Adipocyte (in vitro differentiated cells): ENCODE measurements at regions not wholly inside any gene's neighbourhood (a gene's known extent, or its start where the extent isn't known, plus 50 kb on each side); places are given as distances from the start of the nearest gene placed in this dataset.

Source experiments
- DNase-seq: peaks from one replicate; pipeline ENCODE4 v3.0.0-alpha.2; 2015; ENCODE audit warnings: low read depth
- H3K27me3 ChIP-seq: replicated peaks from 2 replicates; pipeline ENCODE4 v1.7.0; 2013; ENCODE audit warnings: mild to moderate bottlenecking, low read length, moderate library complexity; ENCODE audit not compliant: control insufficient read depth, insufficient read depth
- H3K36me3 ChIP-seq: 2 replicates; pipeline ENCODE4 v1.7.0; 2013; ENCODE audit warnings: low read length, mild to moderate bottlenecking, moderate library complexity; ENCODE audit not compliant: control insufficient read depth, insufficient read depth, severe bottlenecking
- H3K4me1 ChIP-seq: 2 replicates; pipeline ENCODE4 v1.7.0; 2013; ENCODE audit warnings: mild to moderate bottlenecking, low read length, moderate library complexity; ENCODE audit not compliant: control insufficient read depth, insufficient read depth
- H3K4me3 ChIP-seq: 2 replicates; pipeline ENCODE4 v1.7.0; 2013; ENCODE audit warnings: mild to moderate bottlenecking, low read length, moderate library complexity
- H3K9ac ChIP-seq: 2 replicates; pipeline ENCODE4 v1.7.0; 2013; ENCODE audit warnings: mild to moderate bottlenecking, low read length, moderate library complexity
- H3K9me3 ChIP-seq: 2 replicates; pipeline ENCODE4 v1.7.0; 2013; ENCODE audit warnings: mild to moderate bottlenecking, low read length, moderate library complexity; ENCODE audit not compliant: control insufficient read depth

DNA sequence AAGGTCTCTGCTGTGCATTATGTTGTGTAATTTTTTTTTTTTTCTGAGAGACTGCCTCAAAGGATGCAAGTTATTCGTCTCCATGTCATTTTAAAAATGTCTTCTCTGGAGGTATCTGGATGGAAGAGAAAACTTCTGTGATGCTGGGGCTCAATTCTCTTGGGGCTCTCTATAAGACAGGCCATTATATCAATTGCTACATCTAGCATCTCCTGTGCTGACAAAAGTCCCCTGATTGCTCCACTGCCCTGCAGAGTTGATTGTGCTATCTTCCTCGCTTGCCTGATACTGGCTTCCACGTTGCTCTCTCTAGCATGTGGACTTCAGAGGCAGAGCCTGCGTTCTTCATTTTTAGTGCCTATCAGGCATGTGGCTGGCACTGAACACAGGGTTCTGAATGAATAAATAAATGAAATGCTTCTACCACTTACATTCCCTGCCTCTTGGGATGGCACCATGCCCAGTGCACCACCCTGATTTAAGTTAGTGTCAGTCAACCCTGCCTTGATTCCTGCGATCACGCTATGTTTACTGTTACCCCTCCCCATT is 1035.5 kb upstream of the EEF2KMT start:
- Histone ChIP-seq H3K36me3 (no peaks in the 10 kb centered on the region), H3K27me3 (no peaks in the 10 kb centered on the region), H3K4me3 (no peak overlapping the region), H3K4me1 (no peaks in the 10 kb centered on the region), H3K9ac (no peak overlapping the region), H3K9me3 (peaks cover 11% of the 10 kb centered on the region)
- DNase-seq: no peak

DNA sequence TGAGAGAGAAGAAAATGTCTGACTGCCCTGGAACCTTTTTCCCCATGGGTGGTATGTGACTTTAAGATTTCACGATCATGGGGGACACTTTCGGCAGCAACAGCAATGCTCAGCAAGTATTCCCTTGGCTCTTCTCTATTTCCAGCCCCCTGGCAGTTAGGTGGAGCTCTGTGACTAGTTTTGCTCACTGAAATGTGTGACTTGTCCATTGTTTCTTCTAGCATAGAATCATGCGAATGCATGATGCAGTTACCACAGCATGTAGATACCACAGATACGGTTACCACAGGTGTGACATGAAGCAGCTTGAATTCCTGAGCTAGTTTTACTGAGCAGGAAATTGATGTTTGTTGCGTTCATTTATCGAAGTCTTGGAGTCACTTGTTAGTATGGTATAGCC is 1034.5 kb upstream of the EEF2KMT start:
- Histone ChIP-seq H3K9me3 (peaks cover 11% of the 10 kb centered on the region), H3K4me3 (no peak overlapping the region), H3K4me1 (no peaks in the 10 kb centered on the region), H3K36me3 (no peaks in the 10 kb centered on the region), H3K9ac (no peak overlapping the region), H3K27me3 (no peaks in the 10 kb centered on the region)
- no peak for DNase-seq

DNA sequence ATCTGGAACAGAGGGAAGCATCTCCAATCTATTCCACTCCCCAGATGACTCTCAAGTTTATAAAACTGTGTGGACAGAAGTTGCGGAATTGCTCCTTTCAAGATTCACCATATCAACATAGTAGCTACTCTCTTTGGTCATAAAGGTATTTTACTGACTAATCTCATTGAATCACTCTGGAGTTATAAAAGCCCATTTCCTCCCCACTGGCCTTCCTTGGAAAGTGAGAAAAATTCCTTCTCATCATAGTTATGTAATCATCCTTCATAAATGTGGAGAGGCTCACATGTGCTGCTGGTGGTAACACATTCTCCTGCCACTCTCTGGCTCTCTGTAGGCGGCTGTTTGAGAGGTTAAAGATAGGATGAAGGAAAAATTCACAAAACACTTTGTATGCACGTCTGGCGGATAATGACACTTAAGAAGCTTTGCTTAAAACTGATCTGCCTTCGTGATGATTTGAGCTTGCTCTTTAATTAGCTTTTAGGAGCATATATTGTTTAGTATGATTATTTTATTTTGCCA is 1034.0 kb upstream of the EEF2KMT start:
- no peak for DNase-seq
- H3K27me3 ChIP-seq: no peaks in the 10 kb centered on the region
- no peaks in the 10 kb centered on the region for H3K36me3 ChIP-seq
- no peaks in the 10 kb centered on the region for H3K4me1 ChIP-seq
- H3K4me3 ChIP-seq: no peak overlapping the region
- peaks cover 11% of the 10 kb centered on the region for H3K9me3 ChIP-seq
- H3K9ac ChIP-seq: no peak overlapping the region

DNA sequence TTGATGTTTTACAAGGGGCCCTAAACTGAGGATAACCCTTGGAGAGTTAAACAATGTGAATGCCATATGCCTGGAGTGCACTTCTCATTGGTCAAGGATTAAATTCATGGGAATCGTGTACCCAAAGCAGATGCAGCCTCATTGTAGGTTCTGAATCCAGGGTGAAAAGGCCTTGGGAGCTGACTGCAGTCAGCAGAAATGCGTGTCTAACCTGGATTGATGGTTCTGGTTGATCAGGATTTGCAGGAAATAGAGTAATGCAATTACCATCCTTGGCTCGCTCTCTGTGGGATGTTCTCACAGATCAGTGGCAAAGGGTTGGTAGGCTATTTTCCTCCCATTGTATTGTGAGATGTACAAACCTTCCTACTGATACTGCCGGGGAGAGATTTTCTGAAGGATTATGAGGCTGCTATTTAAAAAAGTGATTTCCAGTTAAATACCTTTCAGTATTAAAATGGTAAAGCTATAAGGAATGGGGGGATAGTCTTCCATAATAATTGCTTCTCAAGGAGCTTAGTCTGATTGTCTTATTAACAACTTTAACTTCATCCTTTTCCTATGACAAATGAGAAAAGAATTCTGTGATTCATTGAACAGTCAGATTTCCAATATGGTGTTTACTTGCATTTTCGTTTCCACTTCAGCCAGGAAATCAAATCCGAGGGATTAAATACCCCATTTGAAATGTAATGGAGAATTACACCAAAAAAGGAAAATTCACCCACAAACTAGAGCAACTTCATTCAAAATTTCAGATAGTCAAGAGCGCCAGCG is 1028.1 kb upstream of the EEF2KMT start:
- Histone ChIP-seq H3K4me3 (no peak overlapping the region), H3K9ac (no peak overlapping the region), H3K36me3 (no peaks in the 10 kb centered on the region), H3K4me1 (no peaks in the 10 kb centered on the region), H3K27me3 (no peaks in the 10 kb centered on the region), H3K9me3 (peaks cover 3% of the 10 kb centered on the region)
- no peak for DNase-seq

DNA sequence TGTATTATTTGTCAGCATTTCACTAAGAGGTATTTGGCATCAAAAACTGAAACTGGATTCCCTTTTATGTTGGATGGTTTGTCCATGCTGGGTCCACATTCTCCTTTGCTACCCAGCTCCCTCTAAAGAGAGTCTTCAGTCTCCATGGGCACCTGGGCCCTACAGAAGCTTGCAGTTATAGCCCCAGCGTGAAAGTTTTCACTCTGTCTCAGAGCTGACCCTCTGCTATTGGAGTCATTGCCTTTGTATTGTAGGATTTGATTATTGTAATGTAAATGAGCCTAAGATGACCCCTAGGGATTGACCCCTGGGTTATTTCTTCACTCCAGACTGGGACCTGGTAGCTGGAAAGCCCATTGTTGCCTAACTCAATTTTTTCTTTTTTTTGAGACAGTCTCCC is 1026.5 kb upstream of the EEF2KMT start:
- Histone ChIP-seq H3K27me3 (no peaks in the 10 kb centered on the region), H3K36me3 (no peaks in the 10 kb centered on the region), H3K9ac (no peak overlapping the region), H3K9me3 (no peaks in the 10 kb centered on the region), H3K4me3 (no peak overlapping the region), H3K4me1 (no peaks in the 10 kb centered on the region)
- no peak for DNase-seq

DNA sequence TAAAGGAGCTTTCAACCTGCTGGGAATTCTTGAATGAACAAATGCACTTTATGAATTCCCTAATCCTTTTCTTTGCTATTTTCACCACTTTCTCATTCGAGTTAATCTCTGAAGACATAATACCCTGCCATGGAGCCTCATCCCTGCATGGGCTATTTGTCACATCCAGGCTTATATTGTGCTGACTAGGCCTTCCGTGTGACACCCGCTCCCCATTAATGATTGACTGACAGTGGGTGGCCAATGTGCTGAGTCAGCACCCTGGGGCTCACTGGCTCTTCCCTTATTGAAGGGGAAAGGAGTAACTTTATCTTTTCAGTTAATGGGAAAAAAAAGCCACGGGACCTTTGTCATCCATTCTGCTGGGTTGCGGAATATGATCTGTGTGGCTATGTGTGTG is 1024.8 kb upstream of the EEF2KMT start:
- H3K9ac ChIP-seq: no peak overlapping the region
- no peaks in the 10 kb centered on the region for H3K27me3 ChIP-seq
- no peaks in the 10 kb centered on the region for H3K36me3 ChIP-seq
- no peak overlapping the region for H3K4me3 ChIP-seq
- no peaks in the 10 kb centered on the region for H3K4me1 ChIP-seq
- DNase-seq: no peak
- no peaks in the 10 kb centered on the region for H3K9me3 ChIP-seq

DNA sequence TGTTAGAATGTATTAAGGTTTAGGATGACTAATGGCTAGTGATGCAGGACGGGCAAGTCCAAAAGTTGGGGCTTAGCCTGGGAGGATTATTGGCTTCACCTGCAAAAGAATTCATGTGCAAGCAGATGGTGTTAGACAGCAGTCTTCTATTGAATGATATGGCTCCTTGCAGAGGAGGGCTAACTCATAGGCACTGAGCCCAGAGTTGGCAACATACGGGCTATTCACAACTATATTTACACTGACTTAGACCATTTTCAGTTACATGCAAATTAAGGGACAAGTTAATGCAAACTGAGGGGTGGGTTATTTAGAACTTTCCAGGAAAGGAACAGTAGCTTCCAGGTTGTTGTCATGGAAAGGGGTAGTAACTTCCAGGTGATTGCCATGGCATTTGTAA is 1017.1 kb upstream of the EEF2KMT start:
- no peak overlapping the region for H3K9ac ChIP-seq
- H3K4me1 ChIP-seq: no peaks in the 10 kb centered on the region
- no peak overlapping the region for H3K4me3 ChIP-seq
- no peaks in the 10 kb centered on the region for H3K36me3 ChIP-seq
- peaks cover 3% of the 10 kb centered on the region for H3K9me3 ChIP-seq
- no peak for DNase-seq
- H3K27me3 ChIP-seq: no peaks in the 10 kb centered on the region

DNA sequence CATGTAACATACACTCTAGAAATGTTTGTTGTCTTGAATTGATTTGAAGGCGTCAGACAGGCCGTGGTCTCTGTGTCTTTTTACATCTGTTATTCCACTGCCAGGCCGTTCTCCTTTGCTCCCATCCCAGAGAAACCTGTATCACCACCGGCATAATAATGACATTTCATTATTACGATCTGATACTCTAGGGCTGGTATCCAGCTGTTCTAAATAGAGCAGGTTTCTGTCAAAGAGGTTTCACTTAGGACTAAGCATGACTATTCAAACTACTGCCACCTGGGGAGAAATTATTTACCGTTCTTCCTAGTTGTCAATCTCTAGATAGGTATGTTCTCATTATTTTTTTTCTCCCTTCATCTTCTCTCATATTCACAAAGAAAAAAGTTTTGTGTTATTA is 1016.2 kb upstream of the EEF2KMT start:
- no peak for DNase-seq
- Histone ChIP-seq H3K9ac (no peak overlapping the region), H3K27me3 (no peaks in the 10 kb centered on the region), H3K9me3 (peaks cover 3% of the 10 kb centered on the region), H3K36me3 (no peaks in the 10 kb centered on the region), H3K4me3 (no peak overlapping the region), H3K4me1 (no peaks in the 10 kb centered on the region)

DNA sequence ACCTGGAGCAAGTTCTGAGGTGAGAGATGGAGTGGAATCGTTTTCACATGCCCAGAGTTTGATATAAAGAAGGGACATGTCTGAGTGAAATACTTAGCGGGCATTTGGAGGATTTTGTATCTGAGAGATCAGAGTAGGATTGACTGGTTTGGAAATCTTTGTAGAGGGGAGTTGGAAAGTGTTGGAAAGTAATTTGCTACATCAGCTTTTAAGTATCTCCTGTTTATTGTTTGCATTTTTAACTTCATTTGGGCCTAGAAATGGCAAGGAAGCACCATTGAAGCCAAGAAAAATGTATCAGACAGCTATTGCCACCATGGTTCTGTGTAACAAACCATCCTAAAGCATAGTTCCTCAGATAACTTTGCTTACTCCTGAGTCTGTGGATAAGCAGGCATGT is 1015.1 kb upstream of the EEF2KMT start:
- Histone ChIP-seq H3K9ac (no peak overlapping the region), H3K4me1 (no peaks in the 10 kb centered on the region), H3K36me3 (no peaks in the 10 kb centered on the region), H3K9me3 (peaks cover 3% of the 10 kb centered on the region), H3K4me3 (no peak overlapping the region), H3K27me3 (no peaks in the 10 kb centered on the region)
- DNase-seq: no peak

DNA sequence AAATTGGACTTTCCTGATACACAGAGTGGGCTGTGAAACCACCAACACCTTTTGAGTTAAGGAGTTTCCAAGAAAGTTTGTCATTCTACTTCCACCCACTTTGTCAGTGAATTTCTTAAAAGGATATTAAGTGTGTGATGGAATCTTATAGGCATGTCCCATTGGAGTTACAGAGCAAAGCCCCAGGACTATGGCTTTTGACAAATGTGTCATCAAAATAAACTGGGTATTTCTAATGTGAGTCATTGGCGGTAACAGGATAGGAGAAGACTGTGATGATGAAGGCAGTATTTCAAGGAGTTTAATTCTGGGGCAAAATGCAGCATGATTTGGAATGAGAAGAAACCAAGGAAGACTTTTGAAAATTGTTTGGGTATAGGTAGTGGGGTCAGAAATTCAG is 1013.8 kb upstream of the EEF2KMT start:
- no peak for DNase-seq
- Histone ChIP-seq H3K4me3 (no peak overlapping the region), H3K4me1 (no peaks in the 10 kb centered on the region), H3K36me3 (no peaks in the 10 kb centered on the region), H3K27me3 (no peaks in the 10 kb centered on the region), H3K9me3 (peaks cover 3% of the 10 kb centered on the region), H3K9ac (no peak overlapping the region)

DNA sequence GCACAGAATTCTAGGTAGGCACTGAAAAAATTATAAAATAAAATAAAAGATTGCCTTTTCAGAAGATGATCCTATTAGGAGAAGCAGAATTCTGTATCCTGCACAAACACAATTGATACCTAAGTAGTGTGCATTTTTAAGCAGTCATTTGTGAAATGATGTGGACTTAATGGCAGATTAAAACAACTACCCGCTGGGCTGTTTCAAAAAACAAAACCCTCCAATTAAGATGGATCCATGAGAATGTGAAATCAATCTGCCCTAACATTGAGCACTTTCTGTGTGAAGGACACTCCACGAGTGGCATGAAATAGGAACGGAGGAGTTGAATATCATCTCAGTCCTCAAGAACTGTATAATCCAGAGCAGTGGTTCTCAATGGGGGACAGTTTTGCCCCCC is 1012.8 kb upstream of the EEF2KMT start:
- Histone ChIP-seq H3K4me1 (no peaks in the 10 kb centered on the region), H3K9ac (no peak overlapping the region), H3K27me3 (no peaks in the 10 kb centered on the region), H3K9me3 (peaks cover 3% of the 10 kb centered on the region), H3K36me3 (no peaks in the 10 kb centered on the region), H3K4me3 (no peak overlapping the region)
- DNase-seq: no peak
